ENCODE measurements at regions not wholly inside any gene's neighbourhood (a gene's known extent, or its start where the extent isn't known, plus 50 kb on each side); places are given as distances from the start of the nearest gene placed in this dataset.

GRCh38 chr6:165864925-165865324, 201.9 kb upstream of the PDE10A start:
- Histone ChIP-seq H3K4me1 (ENCODE audit: control insufficient read depth, insufficient read depth, low read length) (no peaks in the 10 kb centered on the region), H3K27ac (ENCODE audit: low read depth, low read length) (no peak overlapping the region), H3K9me3 (ENCODE audit: control insufficient read depth, insufficient read depth, low read length) (peaks cover 7% of the 10 kb centered on the region), H3K4me3 (ENCODE audit: low read depth, low read length) (no peak overlapping the region), H3K27me3 (ENCODE audit: control insufficient read depth, insufficient read depth, low read length) (no peaks in the 10 kb centered on the region), H3K36me3 (ENCODE audit: control insufficient read depth, insufficient read depth, low read length) (no peaks in the 10 kb centered on the region)
- no peak for DNase-seq (ENCODE audit: low read depth in 4 of 6, low spot score in 6 of 6)
- WGBS (ENCODE audit: insufficient coverage), result 100% methylated on average over 1 of the region's 1 CpG

GRCh38 chr6:165864218-165864617, 201.2 kb upstream of the PDE10A start:
- Histone ChIP-seq H3K27me3 (ENCODE audit: control insufficient read depth, insufficient read depth, low read length) (no peaks in the 10 kb centered on the region), H3K4me1 (ENCODE audit: control insufficient read depth, insufficient read depth, low read length) (no peaks in the 10 kb centered on the region), H3K36me3 (ENCODE audit: control insufficient read depth, insufficient read depth, low read length) (no peaks in the 10 kb centered on the region), H3K27ac (ENCODE audit: low read depth, low read length) (no peak overlapping the region), H3K4me3 (ENCODE audit: low read depth, low read length) (no peak overlapping the region), H3K9me3 (ENCODE audit: control insufficient read depth, insufficient read depth, low read length) (peaks cover 2% of the 10 kb centered on the region)
- DNase-seq (ENCODE audit: low read depth in 4 of 6, low spot score in 6 of 6), result no peak

- no peaks in the 10 kb centered on the region for H3K27me3 ChIP-seq (ENCODE audit: control insufficient read depth, insufficient read depth, low read length)
- no peak for DNase-seq (ENCODE audit: low read depth in 4 of 6, low spot score in 6 of 6)
- H3K27ac ChIP-seq (ENCODE audit: low read depth, low read length), result no peak overlapping the region
- no peak overlapping the region for H3K4me3 ChIP-seq (ENCODE audit: low read depth, low read length)
- peaks cover 2% of the 10 kb centered on the region for H3K9me3 ChIP-seq (ENCODE audit: control insufficient read depth, insufficient read depth, low read length)
- H3K36me3 ChIP-seq (ENCODE audit: control insufficient read depth, insufficient read depth, low read length), result no peaks in the 10 kb centered on the region
- WGBS (ENCODE audit: insufficient coverage), result no CpG with 5 or more reads among the region's 3 CpGs
- no peaks in the 10 kb centered on the region for H3K4me1 ChIP-seq (ENCODE audit: control insufficient read depth, insufficient read depth, low read length)
Measured at GRCh38 chr6:165863801-165864200, 200.8 kb upstream of the PDE10A start.

- H3K4me1 ChIP-seq (ENCODE audit: control insufficient read depth, insufficient read depth, low read length), result no peaks in the 10 kb centered on the region
- WGBS (ENCODE audit: insufficient coverage), result 67% methylated on average over 1 of the region's 4 CpGs
Measured at GRCh38 chr6:165862813-165863212, 199.8 kb upstream of the PDE10A start.

GRCh38 chr6:165861226-165861625, 198.2 kb upstream of the PDE10A start:
- no peak for DNase-seq (ENCODE audit: low read depth in 4 of 6, low spot score in 6 of 6)
- Histone ChIP-seq H3K27ac (ENCODE audit: low read depth, low read length) (no peak overlapping the region), H3K36me3 (ENCODE audit: control insufficient read depth, insufficient read depth, low read length) (no peaks in the 10 kb centered on the region), H3K4me1 (ENCODE audit: control insufficient read depth, insufficient read depth, low read length) (no peaks in the 10 kb centered on the region), H3K4me3 (ENCODE audit: low read depth, low read length) (no peak overlapping the region), H3K9me3 (ENCODE audit: control insufficient read depth, insufficient read depth, low read length) (no peaks in the 10 kb centered on the region), H3K27me3 (ENCODE audit: control insufficient read depth, insufficient read depth, low read length) (peaks cover 2% of the 10 kb centered on the region)
- WGBS (ENCODE audit: insufficient coverage), result 68% methylated on average over 5 of the region's 6 CpGs

More at GRCh38 chr6:165862813-165863212, 199.8 kb upstream of the PDE10A start:
- H3K27ac ChIP-seq (ENCODE audit: low read depth, low read length), result no peak overlapping the region
- no peak overlapping the region for H3K4me3 ChIP-seq (ENCODE audit: low read depth, low read length)
- H3K9me3 ChIP-seq (ENCODE audit: control insufficient read depth, insufficient read depth, low read length), result peaks cover 2% of the 10 kb centered on the region
- no peaks in the 10 kb centered on the region for H3K36me3 ChIP-seq (ENCODE audit: control insufficient read depth, insufficient read depth, low read length)
- H3K27me3 ChIP-seq (ENCODE audit: control insufficient read depth, insufficient read depth, low read length), result no peaks in the 10 kb centered on the region
- no peak for DNase-seq (ENCODE audit: low read depth in 4 of 6, low spot score in 6 of 6)

GRCh38 chr6:165858586-165858985, 195.5 kb upstream of the PDE10A start:
- Histone ChIP-seq H3K4me1 (ENCODE audit: control insufficient read depth, insufficient read depth, low read length) (peaks cover 8% of the 10 kb centered on the region), H3K36me3 (ENCODE audit: control insufficient read depth, insufficient read depth, low read length) (no peaks in the 10 kb centered on the region), H3K27ac (ENCODE audit: low read depth, low read length) (no peak overlapping the region), H3K4me3 (ENCODE audit: low read depth, low read length) (no peak overlapping the region), H3K9me3 (ENCODE audit: control insufficient read depth, insufficient read depth, low read length) (no peaks in the 10 kb centered on the region), H3K27me3 (ENCODE audit: control insufficient read depth, insufficient read depth, low read length) (peaks cover 23% of the 10 kb centered on the region)
- WGBS (ENCODE audit: insufficient coverage), result no CpG with 5 or more reads among the region's 1 CpG
- no peak for DNase-seq (ENCODE audit: low read depth in 4 of 6, low spot score in 6 of 6)

- Histone ChIP-seq H3K27me3 (ENCODE audit: control insufficient read depth, insufficient read depth, low read length) (peaks cover 37% of the 10 kb centered on the region), H3K36me3 (ENCODE audit: control insufficient read depth, insufficient read depth, low read length) (no peaks in the 10 kb centered on the region), H3K4me1 (ENCODE audit: control insufficient read depth, insufficient read depth, low read length) (peaks cover 8% of the 10 kb centered on the region), H3K4me3 (ENCODE audit: low read depth, low read length) (no peak overlapping the region), H3K9me3 (ENCODE audit: control insufficient read depth, insufficient read depth, low read length) (no peaks in the 10 kb centered on the region), H3K27ac (ENCODE audit: low read depth, low read length) (no peak overlapping the region)
- 88% methylated on average over 1 of the region's 5 CpGs for WGBS (ENCODE audit: insufficient coverage)
- DNase-seq (ENCODE audit: low read depth in 4 of 6, low spot score in 6 of 6), result no peak
Measured at GRCh38 chr6:165855856-165856255, 192.8 kb upstream of the PDE10A start.

- Histone ChIP-seq H3K27me3 (ENCODE audit: control insufficient read depth, insufficient read depth, low read length) (peaks cover 40% of the 10 kb centered on the region), H3K27ac (ENCODE audit: low read depth, low read length) (no peak overlapping the region), H3K4me1 (ENCODE audit: control insufficient read depth, insufficient read depth, low read length) (peaks cover 11% of the 10 kb centered on the region), H3K36me3 (ENCODE audit: control insufficient read depth, insufficient read depth, low read length) (no peaks in the 10 kb centered on the region), H3K9me3 (ENCODE audit: control insufficient read depth, insufficient read depth, low read length) (no peaks in the 10 kb centered on the region), H3K4me3 (ENCODE audit: low read depth, low read length) (no peak overlapping the region)
- no peak for DNase-seq (ENCODE audit: low read depth in 4 of 6, low spot score in 6 of 6)
- 84% methylated on average over 23 of the region's 31 CpGs for WGBS (ENCODE audit: insufficient coverage)
Measured at GRCh38 chr6:165854863-165855593, 192.0 kb upstream of the PDE10A start.

GRCh38 chr6:165854061-165854862, 191.2 kb upstream of the PDE10A start:
- Histone ChIP-seq H3K36me3 (ENCODE audit: control insufficient read depth, insufficient read depth, low read length) (no peaks in the 10 kb centered on the region), H3K27ac (ENCODE audit: low read depth, low read length) (no peak overlapping the region), H3K27me3 (ENCODE audit: control insufficient read depth, insufficient read depth, low read length) (peaks cover 44% of the 10 kb centered on the region), H3K4me3 (ENCODE audit: low read depth, low read length) (no peak overlapping the region), H3K4me1 (ENCODE audit: control insufficient read depth, insufficient read depth, low read length) (peaks cover 13% of the 10 kb centered on the region), H3K9me3 (ENCODE audit: control insufficient read depth, insufficient read depth, low read length) (no peaks in the 10 kb centered on the region)
- DNase-seq (ENCODE audit: low read depth in 4 of 6, low spot score in 6 of 6), result no peak
- WGBS (ENCODE audit: insufficient coverage), result 13% methylated on average over 67 of the region's 67 CpGs

- H3K9me3 ChIP-seq (ENCODE audit: control insufficient read depth, insufficient read depth, low read length), result no peaks in the 10 kb centered on the region
- H3K4me3 ChIP-seq (ENCODE audit: low read depth, low read length), result no peak overlapping the region
- H3K27ac ChIP-seq (ENCODE audit: low read depth, low read length), result no peak overlapping the region
- peaks cover 48% of the 10 kb centered on the region for H3K27me3 ChIP-seq (ENCODE audit: control insufficient read depth, insufficient read depth, low read length)
- DNase-seq (ENCODE audit: low read depth in 4 of 6, low spot score in 6 of 6), result no peak
- WGBS (ENCODE audit: insufficient coverage), result 91% methylated on average over 10 of the region's 10 CpGs
- H3K36me3 ChIP-seq (ENCODE audit: control insufficient read depth, insufficient read depth, low read length), result no peaks in the 10 kb centered on the region
- H3K4me1 ChIP-seq (ENCODE audit: control insufficient read depth, insufficient read depth, low read length), result peaks cover 13% of the 10 kb centered on the region
Measured at GRCh38 chr6:165852676-165853075, 189.6 kb upstream of the PDE10A start.

All from spinal cord (tissue), 9 donors.